Ammon's horn (tissue), 1 donor: ENCODE measurements at regions not wholly inside any gene's neighbourhood (a gene's known extent, or its start where the extent isn't known, plus 50 kb on each side); places are given as distances from the start of the nearest gene placed in this dataset.
"Not testable (repeated sequence)": the region's sequence is repeated elsewhere in the genome, so short reads cannot be mapped to it uniquely, and the experiment has no call there.

ENCODE experiments used
- DNase-seq: peaks from one replicate; pipeline ENCODE4 v3.0.0-alpha.2; 2016; ENCODE audit warnings: low spot score

DNA sequence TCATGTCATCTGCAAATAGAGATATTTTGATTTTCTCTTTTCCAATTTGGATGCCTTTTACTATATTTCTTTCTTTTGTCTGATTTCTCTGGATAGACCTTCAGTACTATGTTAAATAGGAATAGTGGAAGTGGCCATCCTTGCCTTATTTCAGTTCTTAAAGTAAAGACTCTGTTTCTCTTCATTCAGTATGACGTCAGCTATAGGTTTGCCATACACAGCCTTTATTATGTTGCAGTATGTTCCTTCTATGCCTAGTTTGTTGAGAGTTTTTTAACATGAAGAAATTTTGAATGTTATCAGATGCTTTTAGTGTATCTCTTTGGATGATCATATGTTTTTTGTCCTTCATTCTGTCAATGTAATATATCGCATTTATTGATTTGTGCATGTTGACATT, 566.7 kb upstream of the ROBO1 start:
- DNase-seq = no peak

DNA sequence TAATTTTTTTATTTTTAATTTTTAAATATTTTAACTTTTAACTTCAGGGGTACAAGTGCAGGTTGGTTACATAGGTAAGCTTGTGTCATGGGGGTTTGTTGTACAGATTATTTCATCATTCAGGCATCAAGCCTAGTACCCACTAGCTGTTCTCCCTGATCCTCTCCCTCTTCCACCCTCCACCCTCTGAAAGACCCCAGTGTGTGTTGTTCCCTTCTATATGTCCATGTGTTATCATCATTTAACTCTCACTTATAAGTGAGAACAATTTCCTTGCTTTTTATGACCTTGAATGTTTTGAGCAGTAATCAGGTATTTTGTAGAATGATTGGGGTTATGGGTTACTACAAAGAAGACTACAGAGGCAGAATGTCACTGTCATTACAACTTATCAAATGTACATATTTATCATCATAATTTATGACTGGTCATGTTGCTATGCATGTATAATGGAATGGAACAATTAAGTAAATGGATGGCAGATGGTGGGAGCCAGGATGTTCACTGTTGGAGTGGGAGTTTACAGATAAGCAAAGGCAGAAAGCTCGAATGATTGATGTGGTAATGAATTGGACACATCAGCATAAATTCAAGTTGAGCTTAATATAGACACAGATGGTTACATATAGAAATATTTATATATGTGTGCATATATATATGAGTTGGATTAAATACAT, 563.8 kb upstream of the ROBO1 start:
- no peak for DNase-seq

GRCh38 chr3:80314541-80314940, 546.7 kb upstream of the ROBO1 start:
- not testable (repeated sequence) for DNase-seq

DNA sequence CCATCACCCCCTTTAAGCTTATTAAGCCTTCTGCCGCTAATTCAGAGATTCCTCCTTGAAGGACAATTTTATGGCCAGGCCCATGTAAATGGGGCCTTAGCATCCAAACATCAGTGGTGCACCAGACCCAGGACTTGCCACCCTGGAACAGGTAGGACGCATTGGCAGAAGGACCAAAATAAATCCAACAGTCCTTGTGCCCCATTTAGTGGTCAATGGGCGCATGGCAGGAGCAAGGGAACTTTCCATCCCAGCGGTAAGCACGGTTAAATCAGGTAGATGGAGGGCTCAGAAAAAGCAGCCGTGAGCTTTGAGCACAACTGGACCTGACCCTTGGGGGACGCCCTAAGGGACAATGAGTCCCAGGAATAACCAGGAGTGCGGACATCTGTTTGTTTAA, 540.8 kb upstream of the ROBO1 start:
- no peak for DNase-seq

DNA sequence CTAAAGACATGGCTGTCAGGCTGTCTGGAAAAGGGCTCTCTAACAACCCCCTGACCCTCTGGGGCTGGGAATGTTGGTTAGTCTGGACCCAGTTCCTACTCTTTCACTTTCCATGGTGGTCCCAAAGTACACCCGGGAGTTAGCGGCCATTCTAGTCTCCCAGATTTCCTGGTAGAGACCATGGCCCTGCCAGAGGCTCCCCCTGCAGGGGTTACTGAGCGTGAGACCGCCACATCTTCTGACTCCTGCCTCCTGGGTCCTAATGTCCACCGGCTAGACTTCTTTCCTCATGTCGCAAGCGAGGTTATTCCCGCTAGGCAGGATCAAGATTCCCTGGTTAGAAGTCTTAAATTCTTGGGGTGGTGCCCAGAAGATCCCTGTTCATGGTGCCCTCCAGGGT, 540.0 kb upstream of the ROBO1 start:
- no peak for DNase-seq

DNA sequence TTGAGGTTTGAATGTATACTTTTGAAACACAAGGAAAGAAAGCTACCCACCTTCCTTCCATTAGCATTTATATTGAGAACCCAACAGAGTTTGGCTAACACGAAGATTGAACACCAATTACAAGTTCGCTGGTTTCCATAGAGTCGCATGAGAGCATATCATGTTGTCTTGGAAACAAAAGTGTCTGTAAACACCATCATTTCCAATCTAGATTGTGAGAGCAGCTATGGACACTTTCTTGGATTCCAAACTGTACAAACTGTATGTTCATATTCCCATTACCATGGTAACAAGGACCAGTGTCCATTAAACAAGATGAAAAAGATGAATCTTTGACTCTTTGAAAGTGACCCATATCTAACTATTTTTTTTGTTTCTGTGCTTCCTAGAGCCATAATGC, 529.9 kb upstream of the ROBO1 start:
- DNase-seq = no peak

GRCh38 chr3:80285388-80285787, 517.6 kb upstream of the ROBO1 start:
- DNase-seq = no peak

GRCh38 chr3:80283783-80284182, 516.0 kb upstream of the ROBO1 start:
- DNase-seq = no peak

DNA sequence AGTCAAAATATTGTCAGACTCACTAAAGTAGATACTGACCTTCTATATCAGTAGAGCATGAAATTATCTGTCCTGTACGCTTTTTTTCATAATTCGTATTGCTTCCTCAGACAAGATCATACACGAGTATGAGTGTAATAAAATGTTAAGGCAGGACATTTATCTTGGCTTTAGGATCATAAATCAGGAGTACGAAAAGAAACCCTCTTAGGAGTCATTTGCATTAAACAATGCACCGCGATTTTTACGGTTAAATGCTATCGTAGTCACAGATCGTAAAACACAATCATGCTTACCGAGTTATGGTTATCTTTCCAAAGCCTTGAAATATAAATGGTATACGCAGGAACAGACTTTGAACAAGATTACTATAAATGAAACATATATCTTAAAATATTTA, 510.3 kb upstream of the ROBO1 start:
- DNase-seq = no peak

GRCh38 chr3:80275120-80275519, 507.3 kb upstream of the ROBO1 start:
- DNase-seq = no peak

GRCh38 chr3:80263260-80263659, 495.5 kb upstream of the ROBO1 start:
- DNase-seq = no peak

DNA sequence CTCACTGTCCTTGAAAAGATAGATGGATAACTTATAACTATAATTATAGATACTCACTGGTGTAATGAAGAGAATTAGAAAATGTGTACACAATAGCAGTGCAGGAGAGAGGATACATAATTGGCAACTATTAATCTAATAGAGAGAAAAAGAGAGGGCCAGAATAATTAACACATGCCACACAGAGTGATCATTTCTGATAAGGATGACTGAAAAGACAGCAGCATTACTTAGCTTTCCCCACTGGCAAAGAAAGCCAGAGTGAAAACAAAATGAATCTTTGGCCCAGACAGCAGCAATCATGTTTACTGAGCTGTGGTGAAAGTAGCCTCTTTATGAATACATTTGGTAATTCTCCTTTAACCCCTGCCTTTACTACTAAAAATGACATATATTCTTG, 493.3 kb upstream of the ROBO1 start:
- no peak for DNase-seq

- no peak for DNase-seq
Measured at GRCh38 chr3:80259736-80260135, 491.9 kb upstream of the ROBO1 start.

- DNase-seq = no peak
Measured at GRCh38 chr3:80252113-80252512, 484.3 kb upstream of the ROBO1 start.

GRCh38 chr3:80247766-80248165, 480.0 kb upstream of the ROBO1 start:
- no peak for DNase-seq

DNA sequence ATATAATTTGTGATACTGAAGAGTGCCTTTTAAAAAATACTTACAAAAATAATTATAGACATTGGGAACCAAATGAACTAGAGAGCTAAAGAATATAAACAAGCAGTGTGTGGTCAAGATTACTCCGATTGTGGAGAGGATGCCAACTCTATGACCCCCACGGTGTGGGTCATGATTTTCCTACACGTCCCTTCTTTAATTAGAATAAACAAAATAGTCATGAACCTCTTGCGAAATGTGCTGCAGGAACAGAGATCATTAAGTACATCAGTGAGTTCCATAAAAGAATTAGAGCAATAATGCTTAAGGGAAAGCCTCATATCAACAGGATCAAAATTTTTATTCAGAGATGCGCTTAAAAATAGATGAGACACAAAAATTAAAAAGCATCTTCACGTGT, 476.6 kb upstream of the ROBO1 start:
- no peak for DNase-seq

DNA sequence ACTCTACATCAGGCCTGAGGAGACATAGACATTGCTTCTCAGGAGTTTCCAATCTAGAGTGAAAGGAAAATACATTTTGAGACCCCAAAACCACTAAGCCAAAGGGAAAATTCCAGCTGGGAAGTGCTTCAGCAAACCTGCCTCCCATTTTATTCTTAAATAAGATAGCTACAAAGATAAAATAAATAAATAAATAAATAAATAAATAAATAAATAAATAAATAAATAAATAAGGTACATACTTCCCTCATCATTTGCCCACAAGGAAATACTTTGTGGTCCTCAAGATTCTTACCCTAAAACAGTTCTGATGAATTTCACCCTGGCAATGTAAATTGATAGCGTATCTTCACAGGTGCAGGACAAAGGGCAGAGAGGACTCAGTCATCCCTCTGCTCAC, 474.0 kb upstream of the ROBO1 start:
- no peak for DNase-seq

DNA sequence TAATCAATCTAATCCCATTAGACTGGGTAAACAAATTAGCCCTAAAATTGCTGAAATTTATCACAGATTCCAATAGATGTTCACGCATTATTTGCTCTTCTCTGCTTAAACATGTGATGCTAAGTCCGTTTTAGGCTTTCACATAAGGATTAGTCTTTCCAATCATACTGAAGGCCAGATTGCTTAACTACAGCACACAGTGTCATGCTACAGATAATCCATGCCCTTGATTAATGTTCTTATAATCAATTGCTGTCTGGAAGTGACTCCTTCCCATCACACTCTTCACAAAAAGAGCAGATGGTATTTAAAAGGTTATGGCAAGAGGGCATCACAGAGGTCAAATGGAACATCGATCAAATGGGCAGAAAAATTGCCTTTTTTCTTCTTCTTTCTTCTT, 471.5 kb upstream of the ROBO1 start:
- no peak for DNase-seq

DNA sequence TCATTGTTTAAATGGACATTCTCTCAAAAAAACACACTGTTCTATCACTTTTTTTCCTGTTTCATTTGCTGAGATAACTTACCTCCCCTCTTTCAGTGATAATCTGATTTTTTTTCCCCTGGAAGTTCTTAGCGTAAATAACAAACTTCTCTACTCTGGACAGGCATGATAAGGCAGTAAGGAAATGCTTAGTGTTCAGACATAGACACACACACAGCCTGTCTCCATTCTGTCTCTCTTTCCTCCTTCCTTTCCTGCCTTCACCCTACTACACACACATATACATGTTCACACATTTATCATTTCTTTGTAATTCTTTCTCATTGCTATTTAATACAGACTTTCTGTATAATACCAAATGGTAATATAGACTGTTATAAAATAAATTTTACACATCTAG, 470.8 kb upstream of the ROBO1 start:
- DNase-seq = no peak

DNA sequence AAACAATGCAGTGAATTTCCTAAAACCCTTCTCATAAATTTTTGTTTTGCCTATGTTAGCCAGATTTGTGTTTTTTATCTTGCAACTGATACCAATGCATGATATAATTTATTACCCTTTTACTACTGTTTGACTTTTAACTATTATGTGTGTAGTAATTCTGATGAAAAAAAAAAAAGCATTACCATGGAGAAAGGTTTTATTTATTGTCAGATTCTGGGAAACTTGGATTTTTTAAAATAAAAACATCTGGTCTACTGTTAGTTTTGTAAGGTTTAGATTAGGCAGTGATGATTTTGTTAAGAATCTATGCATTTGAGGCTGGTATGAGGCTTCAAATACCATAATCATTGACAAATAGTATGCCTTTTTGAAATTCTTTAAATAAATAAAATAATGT, 470.4 kb upstream of the ROBO1 start:
- DNase-seq = no peak

DNA sequence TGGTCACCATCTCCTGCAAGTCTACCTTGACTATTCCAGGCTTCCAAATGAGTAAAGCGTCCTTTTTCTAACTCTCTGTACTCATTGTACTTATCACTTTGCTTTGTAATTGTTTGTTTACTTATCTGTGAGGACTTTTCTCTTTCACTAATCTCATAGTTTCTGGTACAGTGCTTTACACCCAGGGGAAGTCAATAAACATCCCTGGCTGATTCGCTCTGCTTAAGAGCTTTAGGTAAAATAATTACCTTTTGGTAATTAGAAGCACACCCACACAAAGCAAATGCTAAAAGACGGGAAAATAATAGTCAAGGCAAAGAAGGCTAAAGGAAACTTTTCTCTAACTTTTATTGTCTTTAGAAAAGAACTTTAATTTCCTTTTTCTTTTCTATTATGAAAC, 466.9 kb upstream of the ROBO1 start:
- no peak for DNase-seq

DNA sequence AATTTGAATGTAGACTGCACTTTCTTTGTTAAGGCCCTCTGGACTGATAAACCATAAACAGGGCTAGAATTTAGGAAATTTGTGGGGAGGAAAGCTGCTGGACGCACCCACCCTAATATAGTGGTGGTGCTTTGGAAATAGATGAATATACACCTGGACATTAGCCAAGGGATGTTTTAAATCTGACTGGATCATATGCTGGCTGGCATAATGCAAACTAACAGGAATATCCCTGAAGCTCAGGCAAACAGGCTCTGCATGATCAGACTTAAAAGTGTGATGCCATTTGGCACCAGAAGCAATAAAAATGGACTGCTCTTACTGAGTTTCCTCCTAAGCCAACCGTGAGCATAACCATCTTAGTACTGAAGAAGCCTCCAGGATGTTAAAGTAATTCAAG, 465.8 kb upstream of the ROBO1 start:
- DNase-seq = no peak

DNA sequence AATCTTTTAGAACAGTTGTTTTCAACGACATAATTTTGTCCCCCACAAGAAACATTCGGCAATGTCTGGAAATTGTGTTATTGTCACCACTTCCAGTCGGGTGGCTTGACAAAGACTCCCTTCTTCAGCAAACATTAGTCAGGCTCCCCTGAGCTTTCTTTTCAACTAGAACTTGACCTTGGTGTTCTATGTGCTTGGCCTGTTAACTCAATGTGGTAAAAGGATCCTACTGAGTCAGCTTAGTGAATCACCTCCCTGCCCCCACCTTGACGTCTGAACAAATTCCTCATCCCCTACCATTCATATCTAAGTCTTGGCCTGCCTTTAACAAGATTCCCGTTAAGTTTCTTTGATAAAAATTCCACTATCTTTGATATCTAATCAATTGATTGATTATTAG, 465.0 kb upstream of the ROBO1 start:
- DNase-seq = no peak

DNA sequence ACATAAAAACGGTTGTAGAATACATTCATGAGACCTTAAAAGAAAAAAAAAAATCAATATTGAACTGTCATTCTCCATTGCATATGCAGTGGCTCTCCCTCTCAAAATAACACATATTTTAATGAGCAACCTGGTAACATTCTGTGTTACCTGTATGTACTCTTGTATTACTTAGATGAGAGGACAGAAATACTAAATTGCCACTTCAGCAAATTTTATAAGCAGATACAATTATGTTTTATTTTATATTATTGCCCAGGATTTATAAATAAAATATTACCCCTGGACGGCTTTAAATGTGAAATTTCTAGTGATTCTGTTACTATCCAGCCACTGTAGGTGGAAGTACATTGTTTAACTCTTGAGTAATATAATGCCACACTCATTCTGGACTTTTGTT, 463.2 kb upstream of the ROBO1 start:
- no peak for DNase-seq

DNA sequence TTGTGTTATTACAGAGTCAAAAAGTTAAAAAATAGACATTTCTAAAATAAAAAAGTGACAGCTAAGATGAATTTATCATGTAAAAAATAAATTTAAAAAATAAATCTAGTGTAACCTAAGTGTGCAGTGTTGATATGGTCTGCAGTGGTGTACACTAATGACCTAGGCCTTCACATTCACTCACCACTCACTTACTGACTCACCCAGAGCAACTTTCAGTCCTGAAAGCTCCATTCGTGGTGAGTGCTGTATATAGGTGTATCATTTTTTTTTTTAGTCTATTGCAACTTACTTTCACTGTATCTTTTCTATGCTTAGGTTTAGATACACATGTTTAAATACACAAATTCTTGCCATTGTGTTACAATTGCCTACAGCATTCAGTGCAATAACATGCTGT, 459.4 kb upstream of the ROBO1 start:
- no peak for DNase-seq
